ENCODE measurements at regions not wholly inside any gene's neighbourhood (a gene's known extent, or its start where the extent isn't known, plus 50 kb on each side); places are given as distances from the start of the nearest gene placed in this dataset.

GRCh38 chr9:26471261-26471660, 421.3 kb downstream of the CAAP1 start:
- intact Hi-C loops (cut with micrococcal nuclease) = no loop called here
- TF ChIP-seq CTCF (IDR thresholded peaks at IDR 0.05) = no peak
- Mint-ChIP-seq H3K27me3 (no peaks in the 10 kb centered on the region), H3K4me1 (ENCODE audit: low read depth) (no peaks in the 10 kb centered on the region), H3K4me3 (no peak overlapping the region), H3K9me3 (no peaks in the 10 kb centered on the region), H3K36me3 (ENCODE audit: low read depth) (no peaks in the 10 kb centered on the region), H3K27ac (no peak overlapping the region)
- ChIA-PET CTCF (no interaction called here), POLR2A (no interaction called here)
- DNase-seq (no peak), ATAC-seq (no peak)

- Mint-ChIP-seq H3K36me3 (ENCODE audit: low read depth) (no peaks in the 10 kb centered on the region), H3K9me3 (no peaks in the 10 kb centered on the region), H3K4me3 (no peak overlapping the region), H3K27ac (no peak overlapping the region), H3K27me3 (no peaks in the 10 kb centered on the region), H3K4me1 (ENCODE audit: low read depth) (no peaks in the 10 kb centered on the region)
- ChIA-PET CTCF (no interaction called here), POLR2A (no interaction called here)
- no peak for TF ChIP-seq CTCF (IDR thresholded peaks at IDR 0.05)
- intact Hi-C loops (cut with micrococcal nuclease) = no loop called here
- ATAC-seq = no peak
- no peak for DNase-seq
Observed at GRCh38 chr9:26470284-26470683, 422.3 kb downstream of the CAAP1 start.

GRCh38 chr9:26463837-26464236, 428.8 kb downstream of the CAAP1 start:
- Mint-ChIP-seq H3K4me1 (ENCODE audit: low read depth) (no peaks in the 10 kb centered on the region), H3K9me3 (peaks cover 2% of the 10 kb centered on the region), H3K36me3 (ENCODE audit: low read depth) (no peaks in the 10 kb centered on the region), H3K4me3 (no peak overlapping the region), H3K27me3 (no peaks in the 10 kb centered on the region), H3K27ac (no peak overlapping the region)
- no peak for ATAC-seq
- POLR2A ChIA-PET = no interaction called here
- TF ChIP-seq CTCF (IDR thresholded peaks at IDR 0.05) = no peak
- no peak for DNase-seq
- CTCF ChIA-PET = no interaction called here
- intact Hi-C loops (cut with micrococcal nuclease) = no loop called here

- H3K36me3 Mint-ChIP-seq (ENCODE audit: low read depth) = no peaks in the 10 kb centered on the region
- POLR2A ChIA-PET = no interaction called here
- ATAC-seq (no peak), DNase-seq (no peak)
- no peak overlapping the region for H3K27ac Mint-ChIP-seq
- intact Hi-C loops (cut with micrococcal nuclease) = no loop called here
- H3K9me3 Mint-ChIP-seq = peaks cover 2% of the 10 kb centered on the region
- no peak for TF ChIP-seq CTCF (IDR thresholded peaks at IDR 0.05)
- no peaks in the 10 kb centered on the region for H3K4me1 Mint-ChIP-seq (ENCODE audit: low read depth)
- H3K4me3 Mint-ChIP-seq = no peak overlapping the region
- CTCF ChIA-PET = no interaction called here
- no peaks in the 10 kb centered on the region for H3K27me3 Mint-ChIP-seq
Observed at GRCh38 chr9:26462751-26463150, 429.9 kb downstream of the CAAP1 start.

GRCh38 chr9:26462213-26462612, 430.4 kb downstream of the CAAP1 start:
- H3K4me1 Mint-ChIP-seq (ENCODE audit: low read depth) = no peaks in the 10 kb centered on the region
- POLR2A ChIA-PET = no interaction called here
- no peak for ATAC-seq

More at GRCh38 chr9:26462213-26462612, 430.4 kb downstream of the CAAP1 start:
- Mint-ChIP-seq H3K27ac (no peak overlapping the region), H3K36me3 (ENCODE audit: low read depth) (no peaks in the 10 kb centered on the region), H3K4me3 (no peak overlapping the region), H3K9me3 (peaks cover 2% of the 10 kb centered on the region), H3K27me3 (no peaks in the 10 kb centered on the region)
- CTCF ChIA-PET = no interaction called here
- intact Hi-C loops (cut with micrococcal nuclease) = no loop called here
- no peak for DNase-seq
- no peak for TF ChIP-seq CTCF (IDR thresholded peaks at IDR 0.05)
